HG03439 (cell line): ENCODE measurements at regions not wholly inside any gene's neighbourhood (a gene's known extent, or its start where the extent isn't known, plus 50 kb on each side); places are given as distances from the start of the nearest gene placed in this dataset.

Experiments
- ATAC-seq: cut with Tn5 transposase; IDR thresholded peaks from one replicate; pipeline ENCODE4 v1.9.1; 2021; ENCODE audit warnings: mild to moderate bottlenecking, moderate library complexity; ENCODE audit not compliant: unreplicated experiment

DNA sequence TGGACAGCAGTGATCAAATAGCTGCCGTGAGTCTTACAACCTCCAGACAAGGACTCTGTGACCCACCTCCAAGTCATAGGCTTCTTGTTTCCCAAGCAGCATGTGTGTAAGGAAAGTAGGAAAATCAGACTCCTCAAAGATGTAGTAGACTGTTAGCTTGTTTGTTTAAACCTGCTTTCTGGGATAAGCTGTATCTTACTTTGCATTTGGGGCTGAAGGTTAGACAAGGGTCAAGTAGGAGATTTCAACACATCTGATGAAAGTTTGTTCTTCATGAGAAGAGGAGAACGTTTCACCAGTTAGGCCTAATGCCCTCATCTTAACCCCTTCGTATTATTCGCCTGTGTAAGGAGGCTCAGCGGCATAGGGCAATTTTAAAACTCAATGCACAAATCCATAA, 756.4 kb upstream of the NR2F2 start:
- no peak for ATAC-seq

GRCh38 chr15:95577927-95578326, 752.6 kb upstream of the NR2F2 start:
- ATAC-seq: no peak

DNA sequence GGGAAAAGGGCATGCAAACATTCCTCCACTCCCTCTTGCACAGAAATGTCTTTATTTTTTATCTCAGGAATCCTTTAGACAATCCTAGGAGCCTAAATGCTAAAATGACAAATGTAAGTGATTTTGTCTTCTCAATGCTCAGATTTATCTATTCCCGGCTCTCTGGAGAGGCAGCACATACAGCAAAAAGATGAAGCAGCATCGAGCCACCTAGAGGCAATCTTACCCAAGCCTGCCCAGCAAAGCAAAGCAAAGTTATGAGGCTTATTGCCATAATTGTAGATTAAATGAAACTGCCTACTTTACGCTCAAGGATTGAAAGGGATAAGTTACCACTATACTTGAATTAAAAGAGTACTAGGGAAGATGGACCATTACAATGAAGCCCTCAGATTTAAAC, 750.4 kb upstream of the NR2F2 start:
- ATAC-seq: no peak

DNA sequence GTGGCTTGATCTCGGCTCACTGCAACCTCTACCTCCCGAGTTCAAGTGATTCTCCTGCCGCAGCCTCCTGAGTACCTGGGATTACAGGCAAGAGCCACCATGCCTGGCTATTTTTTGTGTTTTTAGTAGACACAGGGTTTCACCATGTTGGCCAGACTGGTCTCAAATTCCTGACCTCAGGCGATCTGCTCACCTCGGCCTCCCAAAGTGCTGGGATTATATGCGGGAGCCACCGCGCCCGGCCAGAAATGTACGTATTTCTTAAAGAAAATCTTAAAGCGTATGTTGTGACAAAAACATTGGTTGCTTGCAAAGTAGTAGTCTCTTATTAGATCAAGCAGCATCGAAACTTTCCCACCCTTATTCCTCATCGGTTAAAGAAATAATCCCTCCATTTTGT, 748.9 kb upstream of the NR2F2 start:
- ATAC-seq: no peak

GRCh38 chr15:95584088-95584487, 746.4 kb upstream of the NR2F2 start:
- no peak for ATAC-seq

GRCh38 chr15:95588056-95588455, 742.4 kb upstream of the NR2F2 start:
- ATAC-seq: no peak

DNA sequence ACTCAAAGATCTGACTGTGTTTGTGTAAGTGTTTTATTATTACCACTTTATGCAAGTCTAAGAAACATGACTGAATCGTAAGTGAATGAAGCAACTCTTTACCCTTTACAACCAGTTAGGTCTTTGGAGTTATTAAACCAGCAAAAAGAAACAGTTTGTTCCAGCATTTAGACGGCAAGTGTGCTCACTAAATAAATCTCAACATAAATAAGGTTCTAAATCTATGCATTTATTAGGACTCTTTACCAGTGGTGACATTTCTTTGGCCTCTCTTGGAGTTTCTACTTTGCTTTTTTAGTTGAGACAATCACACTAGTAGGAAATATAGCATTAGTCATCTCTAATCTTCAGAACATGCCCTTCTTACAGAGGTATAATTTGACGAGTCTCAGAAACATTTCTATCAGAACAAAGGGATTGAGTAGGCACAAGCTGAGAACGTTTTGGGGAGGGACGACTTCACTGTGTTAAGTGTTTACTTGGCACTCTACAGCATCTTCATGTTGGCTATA, 739.9 kb upstream of the NR2F2 start:
- no peak for ATAC-seq

GRCh38 chr15:95591270-95591669, 739.2 kb upstream of the NR2F2 start:
- no peak for ATAC-seq

- ATAC-seq: no peak
Measured at GRCh38 chr15:95591886-95592285, 738.6 kb upstream of the NR2F2 start.

DNA sequence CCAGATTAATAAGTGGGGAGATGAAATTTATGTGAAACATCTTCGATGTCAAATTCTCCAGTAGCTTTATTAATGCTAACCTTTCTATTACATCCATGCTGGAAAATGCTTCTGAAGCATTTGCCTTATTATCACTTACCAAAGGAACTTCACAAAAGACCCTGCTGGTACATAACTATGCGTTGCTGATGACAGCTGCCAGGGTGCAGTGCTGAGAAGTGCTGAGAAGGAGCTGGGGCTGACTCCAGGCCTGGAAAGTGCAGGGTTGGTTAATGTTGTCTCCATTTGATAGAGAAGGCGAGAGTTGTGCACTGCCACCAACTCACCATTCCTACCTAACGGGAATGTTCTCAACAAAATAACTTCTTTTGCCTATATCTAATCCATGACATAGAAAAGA, 736.0 kb upstream of the NR2F2 start:
- ATAC-seq: no peak

- ATAC-seq: no peak
Measured at GRCh38 chr15:95595759-95596158, 734.7 kb upstream of the NR2F2 start.

DNA sequence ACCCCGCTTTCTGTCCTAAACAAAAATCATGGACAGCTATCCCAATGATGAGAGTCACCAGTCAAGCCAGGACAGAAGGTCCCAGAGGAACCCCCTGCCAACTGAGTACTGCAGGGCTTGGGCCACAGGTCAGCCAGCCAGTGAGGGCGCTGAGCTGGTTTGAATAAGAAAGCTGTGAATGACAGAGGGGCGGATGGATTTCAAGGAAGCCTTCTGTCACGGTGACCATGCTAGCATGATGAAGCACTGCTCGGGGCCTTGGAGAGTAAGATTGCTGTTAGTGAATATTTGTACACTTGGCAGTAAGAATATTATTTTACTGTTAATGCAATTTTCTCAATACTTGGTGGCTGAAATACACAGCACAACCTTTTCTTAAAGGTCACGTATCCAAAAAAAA, 734.0 kb upstream of the NR2F2 start:
- ATAC-seq: no peak

GRCh38 chr15:95598251-95598855, 732.1 kb upstream of the NR2F2 start:
- no peak for ATAC-seq

- ATAC-seq: no peak
Measured at GRCh38 chr15:95600367-95600766, 730.1 kb upstream of the NR2F2 start.

- ATAC-seq: no peak
Measured at GRCh38 chr15:95600884-95601283, 729.6 kb upstream of the NR2F2 start.

GRCh38 chr15:95601525-95601924, 729.0 kb upstream of the NR2F2 start:
- no peak for ATAC-seq

DNA sequence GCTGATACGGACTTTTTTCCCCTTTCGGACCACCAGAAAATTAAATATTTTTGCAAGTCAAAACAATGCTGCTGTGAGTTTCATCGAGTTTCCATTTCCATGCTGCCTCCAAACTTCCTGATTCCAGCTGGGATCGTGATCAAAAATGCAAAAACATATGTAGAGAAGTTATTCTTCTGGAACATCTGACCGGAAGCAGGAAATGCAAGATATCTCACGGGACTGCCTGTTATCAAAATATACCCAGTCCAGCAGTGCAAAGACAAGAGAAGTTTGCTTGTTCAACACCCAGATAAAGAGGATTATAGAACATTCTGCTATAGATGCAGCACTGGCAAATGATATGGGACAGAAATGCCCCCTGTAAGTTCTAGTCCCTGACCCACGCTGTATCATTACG, 726.7 kb upstream of the NR2F2 start:
- no peak for ATAC-seq

DNA sequence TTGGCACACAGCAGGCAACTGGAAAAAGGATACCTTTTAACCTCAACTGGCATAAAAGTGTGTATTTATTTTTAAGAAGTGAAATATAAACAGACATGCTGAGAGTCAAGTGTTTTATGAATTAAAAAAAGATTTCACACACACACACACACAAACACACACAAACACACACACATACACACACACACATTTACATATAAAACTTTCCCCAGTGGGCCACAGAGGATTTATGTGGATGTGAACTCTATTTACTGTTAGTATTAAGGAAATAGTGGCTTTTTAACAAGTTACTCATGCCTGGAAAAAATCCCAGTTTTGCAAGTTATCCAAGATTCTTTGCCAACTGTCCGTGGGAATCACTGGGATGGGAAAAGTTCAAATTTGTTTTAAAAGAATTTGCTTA, 725.9 kb upstream of the NR2F2 start:
- ATAC-seq: no peak

DNA sequence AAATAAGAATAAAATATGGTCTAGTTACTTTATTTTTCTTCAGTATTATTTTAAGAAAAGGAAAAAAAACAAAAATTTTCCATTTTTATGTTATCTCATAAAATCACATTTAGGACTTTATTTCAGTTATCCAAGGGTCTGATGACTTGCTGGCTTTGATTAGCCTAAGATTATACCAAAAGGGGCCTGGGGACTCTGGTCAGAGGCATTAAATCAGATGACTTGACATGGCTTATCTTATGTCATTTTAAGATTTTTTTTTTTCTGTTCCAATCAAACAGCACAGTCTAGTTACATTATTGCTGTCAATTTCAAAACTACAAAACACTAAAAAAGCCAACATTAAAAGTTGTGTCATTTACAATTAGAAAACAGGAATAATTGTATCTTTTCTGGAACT, 725.4 kb upstream of the NR2F2 start:
- ATAC-seq: no peak

DNA sequence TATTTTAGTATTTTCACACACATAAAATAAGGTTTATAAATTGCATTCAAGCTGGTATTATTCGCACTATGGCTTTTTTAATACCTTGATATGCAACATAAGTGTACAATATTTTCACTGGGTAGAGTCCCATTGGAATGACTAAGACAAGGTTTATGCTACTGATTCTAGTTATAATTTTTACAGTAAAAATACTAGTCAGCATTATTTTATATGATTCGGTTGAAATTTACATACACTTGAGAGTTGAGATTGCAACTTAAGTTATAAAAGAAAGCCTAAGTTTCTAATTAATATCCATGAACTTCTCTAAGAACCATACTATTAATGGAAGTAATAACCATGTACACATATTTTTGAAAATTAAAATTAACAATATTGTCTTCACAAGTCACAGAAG, 723.9 kb upstream of the NR2F2 start:
- ATAC-seq: no peak

GRCh38 chr15:95608371-95608770, 722.1 kb upstream of the NR2F2 start:
- ATAC-seq: no peak

DNA sequence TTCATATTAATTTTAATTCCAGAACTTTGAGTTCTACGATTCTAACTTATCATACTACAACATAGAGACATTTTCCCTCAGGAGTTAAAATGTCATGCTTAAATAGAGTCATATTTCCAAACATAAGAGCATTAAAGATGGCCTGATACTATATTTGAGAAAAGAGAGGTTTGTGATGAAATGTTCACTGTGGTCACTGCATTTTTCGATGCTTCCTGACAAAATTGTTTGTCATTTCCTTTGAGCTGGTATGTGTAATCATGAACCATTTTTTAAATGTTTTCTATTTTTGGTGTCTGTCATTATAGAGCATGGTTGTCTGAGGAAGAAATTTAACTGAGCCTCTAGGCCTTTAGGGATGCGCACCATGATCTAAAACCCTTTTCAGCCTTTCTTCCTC, 721.4 kb upstream of the NR2F2 start:
- no peak for ATAC-seq

DNA sequence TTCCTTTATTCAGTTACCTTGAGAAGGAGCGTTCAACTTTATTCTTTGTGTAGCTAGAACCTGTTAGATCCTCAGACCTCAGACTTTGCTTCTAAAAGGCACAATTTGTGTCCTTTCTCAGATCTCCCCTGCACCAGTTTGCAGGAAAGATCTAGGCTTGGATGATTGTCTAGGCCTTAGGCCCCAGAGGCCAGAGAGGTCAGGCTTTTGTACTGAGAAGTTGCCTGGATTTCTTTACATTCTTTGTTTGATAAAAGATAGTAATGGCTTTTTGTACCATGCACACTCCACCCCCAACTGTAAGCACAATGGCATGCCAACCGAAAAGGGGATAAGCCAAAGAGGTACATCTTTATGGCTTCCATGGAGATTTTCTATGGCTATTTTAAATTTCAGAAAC, 719.6 kb upstream of the NR2F2 start:
- ATAC-seq: no peak
